ENCODE measurements at regions not wholly inside any gene's neighbourhood (a gene's known extent, or its start where the extent isn't known, plus 50 kb on each side); places are given as distances from the start of the nearest gene placed in this dataset.

GRCh38 chr3:139226731-139227130 is 117.1 kb upstream of the MRPS22 start:
- H4K20me1 ChIP-seq (ENCODE audit: insufficient read depth, low read length) = no peaks in the 10 kb centered on the region
- DNase-seq (ENCODE audit: low spot score) = no peak
- no TSS peak for BruUV-seq (replicated peaks)
- H2AFZ ChIP-seq (ENCODE audit: low read length) = no peak overlapping the region
- H3K4me3 ChIP-seq (ENCODE audit: low read depth, low read length, poor library complexity, severe bottlenecking) = no peak overlapping the region
- no peaks in the 10 kb centered on the region for H3K79me2 ChIP-seq (ENCODE audit: insufficient read depth, low read depth, low read length)
- ChIA-PET POLR2A (no interaction called here), CTCF (ENCODE audit: unreplicated experiment) (no interaction called here)
- no peak for TF ChIP-seq EZH2phosphoT487 (IDR thresholded peaks at IDR 0.05; ENCODE audit: borderline replicate concordance, low read depth, low read length)
- TF ChIP-seq CTCF (conservative IDR thresholded peaks at IDR 0.05; ENCODE audit: low read length) = no peak
- no peaks in the 10 kb centered on the region for H3K9me3 ChIP-seq (ENCODE audit: low read length)
- H3K4me2 ChIP-seq (ENCODE audit: low read length) = no peak overlapping the region
- H3K9me2 ChIP-seq (ENCODE audit: insufficient read depth, low read length) = no peaks in the 10 kb centered on the region
- intact Hi-C loops (cut with micrococcal nuclease; ENCODE audit: unreplicated experiment) = no loop called here
- H3K4me1 ChIP-seq (ENCODE audit: insufficient read depth, low read length, poor library complexity, severe bottlenecking) = no peaks in the 10 kb centered on the region
- H3K36me3 ChIP-seq (ENCODE audit: insufficient read depth, low read length) = no peaks in the 10 kb centered on the region
- H3K27ac ChIP-seq (ENCODE audit: low read depth, low read length, poor library complexity, severe bottlenecking) = no peak overlapping the region

GRCh38 chr3:139227165-139227564 is 116.7 kb upstream of the MRPS22 start:
- H4K20me1 ChIP-seq (ENCODE audit: insufficient read depth, low read length) = no peaks in the 10 kb centered on the region
- H2AFZ ChIP-seq (ENCODE audit: low read length) = no peak overlapping the region
- ChIA-PET POLR2A (no interaction called here), CTCF (ENCODE audit: unreplicated experiment) (no interaction called here)
- no peak overlapping the region for H3K4me3 ChIP-seq (ENCODE audit: low read depth, low read length, poor library complexity, severe bottlenecking)
- no peak for DNase-seq (ENCODE audit: low spot score)
- BruUV-seq (replicated peaks) = no TSS peak
- no peaks in the 10 kb centered on the region for H3K9me3 ChIP-seq (ENCODE audit: low read length)
- H3K79me2 ChIP-seq (ENCODE audit: insufficient read depth, low read depth, low read length) = no peaks in the 10 kb centered on the region
- H3K27ac ChIP-seq (ENCODE audit: low read depth, low read length, poor library complexity, severe bottlenecking) = no peak overlapping the region
- H3K4me1 ChIP-seq (ENCODE audit: insufficient read depth, low read length, poor library complexity, severe bottlenecking) = no peaks in the 10 kb centered on the region
- no peaks in the 10 kb centered on the region for H3K36me3 ChIP-seq (ENCODE audit: insufficient read depth, low read length)
- intact Hi-C loops (cut with micrococcal nuclease; ENCODE audit: unreplicated experiment) = no loop called here
- H3K9me2 ChIP-seq (ENCODE audit: insufficient read depth, low read length) = no peaks in the 10 kb centered on the region
- no peak for TF ChIP-seq EZH2phosphoT487 (IDR thresholded peaks at IDR 0.05; ENCODE audit: borderline replicate concordance, low read depth, low read length)
- no peak for TF ChIP-seq CTCF (conservative IDR thresholded peaks at IDR 0.05; ENCODE audit: low read length)
- H3K4me2 ChIP-seq (ENCODE audit: low read length) = no peak overlapping the region

- H4K20me1 ChIP-seq (ENCODE audit: insufficient read depth, low read length) = no peaks in the 10 kb centered on the region
- H3K27ac ChIP-seq (ENCODE audit: low read depth, low read length, poor library complexity, severe bottlenecking) = no peak overlapping the region
- no peaks in the 10 kb centered on the region for H3K4me1 ChIP-seq (ENCODE audit: insufficient read depth, low read length, poor library complexity, severe bottlenecking)
- H3K9me2 ChIP-seq (ENCODE audit: insufficient read depth, low read length) = no peaks in the 10 kb centered on the region
- no peaks in the 10 kb centered on the region for H3K9me3 ChIP-seq (ENCODE audit: low read length)
- BruUV-seq (replicated peaks) = no TSS peak
- H2AFZ ChIP-seq (ENCODE audit: low read length) = no peak overlapping the region
- intact Hi-C loops (cut with micrococcal nuclease; ENCODE audit: unreplicated experiment) = no loop called here
- H3K4me2 ChIP-seq (ENCODE audit: low read length) = no peak overlapping the region
- CTCF ChIA-PET (ENCODE audit: unreplicated experiment) = no interaction called here
- TF ChIP-seq EZH2phosphoT487 (IDR thresholded peaks at IDR 0.05; ENCODE audit: borderline replicate concordance, low read depth, low read length) (no peak), CTCF (conservative IDR thresholded peaks at IDR 0.05; ENCODE audit: low read length) (no peak)
- H3K4me3 ChIP-seq (ENCODE audit: low read depth, low read length, poor library complexity, severe bottlenecking) = no peak overlapping the region
- no peaks in the 10 kb centered on the region for H3K36me3 ChIP-seq (ENCODE audit: insufficient read depth, low read length)
- no peaks in the 10 kb centered on the region for H3K79me2 ChIP-seq (ENCODE audit: insufficient read depth, low read depth, low read length)
- POLR2A ChIA-PET = no interaction called here
- no peak for DNase-seq (ENCODE audit: low spot score)
Observed at GRCh38 chr3:139227827-139228226, 116.0 kb upstream of the MRPS22 start.
